Suprapubic skin (tissue), 4 donors: ENCODE measurements at regions not wholly inside any gene's neighbourhood (a gene's known extent, or its start where the extent isn't known, plus 50 kb on each side); places are given as distances from the start of the nearest gene placed in this dataset.

Source experiments
- DNase-seq, 2 donors: peaks; one replicate each; pipeline ENCODE4 v3.0.0-alpha.2; 2019; ENCODE audit warnings: low spot score in 2 of 2
- H3K27ac ChIP-seq: fragments of 200-600 bp; sonication (generic); one replicate; pipeline ENCODE4 v1.5.1; 2019
- H3K27me3 ChIP-seq: fragments of 200-600 bp; sonication (generic); one replicate; pipeline ENCODE4 v1.5.1; 2019
- H3K36me3 ChIP-seq: fragments of 200-600 bp; sonication (generic); one replicate; pipeline ENCODE4 v1.5.1; 2019
- H3K4me1 ChIP-seq: fragments of 200-600 bp; sonication (generic); one replicate; pipeline ENCODE4 v1.5.1; 2019
- H3K4me3 ChIP-seq: fragments of 200-600 bp; sonication (generic); one replicate; pipeline ENCODE4 v1.5.1; 2019; ENCODE audit warnings: mild to moderate bottlenecking
- H3K9me3 ChIP-seq: fragments of 200-600 bp; sonication (generic); one replicate; pipeline ENCODE4 v1.5.1; 2019
- CTCF ChIP-seq, 2 donors: fragments of 200-600 bp in 1 of 2; fragments of 450-650 bp in 1 of 2; sonication (generic) in 1 of 2; IDR thresholded peaks; one replicate each; pipeline ENCODE4 v1.5.1; 2016 to 2019; ENCODE audit warnings: antibody characterized with exemption in 2 of 2, mild to moderate bottlenecking in 1 of 2, moderate library complexity in 1 of 2
- EP300 ChIP-seq: sonication (generic); formaldehyde crosslinking; IDR thresholded peaks from one replicate; pipeline ENCODE4 v1.6.1; 2017; ENCODE audit warnings: antibody characterized with exemption
- POLR2A ChIP-seq, 2 donors: fragments of 450-650 bp; IDR thresholded peaks; one replicate each; pipeline ENCODE4 v1.6.1; 2017; ENCODE audit warnings: antibody characterized with exemption in 2 of 2, mild to moderate bottlenecking in 2 of 2, moderate library complexity in 2 of 2
- POLR2AphosphoS5 ChIP-seq, 3 donors: sonication (generic); formaldehyde crosslinking; IDR thresholded peaks; one replicate each; pipeline ENCODE4 v1.6.1; 2017; ENCODE audit warnings: antibody characterized with exemption in 3 of 3
- WGBS: methylation state at CpG from one replicate; pipeline ENCODE4 v1.1.5; 2018; 5-methylcytosine and 5-hydroxymethylcytosine counted together

- no peak for DNase-seq
- Histone ChIP-seq H3K4me1 (peaks cover 4% of the 10 kb centered on the region), H3K27me3 (no peaks in the 10 kb centered on the region), H3K36me3 (no peaks in the 10 kb centered on the region), H3K27ac (no peak overlapping the region), H3K9me3 (no peaks in the 10 kb centered on the region), H3K4me3 (no peak overlapping the region)
- no peak for TF ChIP-seq EP300
- TF ChIP-seq CTCF (IDR thresholded peaks at IDR 0.05), result no peak
- TF ChIP-seq POLR2AphosphoS5 (IDR thresholded peaks at IDR 0.05), result no peak
- TF ChIP-seq POLR2A (IDR thresholded peaks at IDR 0.05), result no peak
- WGBS, result 74% methylated on average over 10 of the region's 10 CpGs
Observed at GRCh38 chr10:121654021-121654545, 55.8 kb upstream of the FGFR2 start.

- TF ChIP-seq POLR2AphosphoS5 (IDR thresholded peaks at IDR 0.05), result no peak
- TF ChIP-seq POLR2A (IDR thresholded peaks at IDR 0.05), result no peak
- no peak for TF ChIP-seq EP300
- no peak for TF ChIP-seq CTCF (IDR thresholded peaks at IDR 0.05)
- H3K27ac ChIP-seq, result no peak overlapping the region
- H3K4me3 ChIP-seq, result no peak overlapping the region
- H3K9me3 ChIP-seq, result no peaks in the 10 kb centered on the region
- no peaks in the 10 kb centered on the region for H3K36me3 ChIP-seq
- H3K4me1 ChIP-seq, result peaks cover 4% of the 10 kb centered on the region
- no peak for DNase-seq
- WGBS, result 88% methylated on average over 8 of the region's 8 CpGs
- H3K27me3 ChIP-seq, result no peaks in the 10 kb centered on the region
Observed at GRCh38 chr10:121653608-121654007, 55.4 kb upstream of the FGFR2 start.

- Histone ChIP-seq H3K36me3 (no peaks in the 10 kb centered on the region), H3K4me3 (no peak overlapping the region), H3K4me1 (no peaks in the 10 kb centered on the region), H3K9me3 (no peaks in the 10 kb centered on the region), H3K27ac (no peak overlapping the region), H3K27me3 (no peaks in the 10 kb centered on the region)
- 86% methylated on average over 9 of the region's 9 CpGs for WGBS
- DNase-seq, result peak in 1 of 2 donors; percentile 53
- TF ChIP-seq CTCF (IDR thresholded peaks at IDR 0.05) (no peak), POLR2A (IDR thresholded peaks at IDR 0.05) (no peak), POLR2AphosphoS5 (IDR thresholded peaks at IDR 0.05) (no peak), EP300 (no peak)
Observed at GRCh38 chr10:121648493-121648892, 50.2 kb upstream of the FGFR2 start.

GRCh38 chr10:121648059-121648458 lies 49.8 kb upstream of the FGFR2 start:
- Histone ChIP-seq H3K4me1 (no peaks in the 10 kb centered on the region), H3K36me3 (no peaks in the 10 kb centered on the region), H3K27me3 (no peaks in the 10 kb centered on the region), H3K9me3 (no peaks in the 10 kb centered on the region), H3K27ac (no peak overlapping the region), H3K4me3 (no peak overlapping the region)
- WGBS, result 47% methylated on average over 6 of the region's 7 CpGs
- DNase-seq, result no peak
- no peak for TF ChIP-seq CTCF (IDR thresholded peaks at IDR 0.05)
- TF ChIP-seq POLR2AphosphoS5 (IDR thresholded peaks at IDR 0.05), result no peak
- TF ChIP-seq POLR2A (IDR thresholded peaks at IDR 0.05), result no peak
- no peak for TF ChIP-seq EP300
